ENCODE measurements at regions not wholly inside any gene's neighbourhood (a gene's known extent, or its start where the extent isn't known, plus 50 kb on each side); places are given as distances from the start of the nearest gene placed in this dataset.

GRCh38 chr11:131234221-131234620 is 136.2 kb upstream of the NTM start:
- 60% methylated on average over 15 of the region's 15 CpGs for WGBS (ENCODE audit: insufficient coverage, insufficient replicate concordance, low lambda C conversion rate, missing lambda C conversion rate)
- intact Hi-C loops (cut with micrococcal nuclease; ENCODE audit: unreplicated experiment) (no loop called here), in situ Hi-C loops (cut with MboI) (no loop called here)
- Histone ChIP-seq H3K36me3 (ENCODE audit: control insufficient read depth in 2 of 2, insufficient read depth in 2 of 2, low read length in 1 of 2) (no peaks in the 10 kb centered on the region), H3K27ac (ENCODE audit: control insufficient read depth, insufficient read depth) (no peak overlapping the region), H3K4me3 (no peak overlapping the region), H3K4me2 (ENCODE audit: control insufficient read depth, insufficient read depth) (no peak overlapping the region), H3K9ac (ENCODE audit: control insufficient read depth, insufficient read depth, low read length) (no peak overlapping the region), H3K4me1 (ENCODE audit: control insufficient read depth, insufficient read depth, low read length) (no peaks in the 10 kb centered on the region), H4K20me1 (ENCODE audit: control insufficient read depth, insufficient read depth) (no peaks in the 10 kb centered on the region), H3K9me3 (replicated peaks; ENCODE audit: control insufficient read depth, insufficient read depth, low read length) (no peaks in the 10 kb centered on the region; the same call in 2 of the 3 replicates), H2AFZ (ENCODE audit: control insufficient read depth, low read depth, low read length) (no peak overlapping the region), H3K79me2 (ENCODE audit: control insufficient read depth, insufficient read depth, low read length) (no peaks in the 10 kb centered on the region), H3K27me3 (replicated peaks in 1 of 2; ENCODE audit: control insufficient read depth in 2 of 2, insufficient read depth in 2 of 2, low read length in 1 of 2) (peaks cover 0 to 3% of the 10 kb centered on the region in 2 experiments; a peak in 1 of 4 replicates)
- SMC1A ChIA-PET (ENCODE audit: uncharacterized antibody, unreplicated experiment), result interaction anchor here (0.6 kb wide), 1 partner anchor 272 kb away, joined by 4 read pairs; no protein-coding TSS in a partner anchor
- BruUV-seq (replicated peaks), result no TSS peak
- CTCF ChIA-PET, result no interaction called here
- RAD21 ChIA-PET (ENCODE audit: unreplicated experiment), result no interaction called here
- TF ChIP-seq EGR1 (IDR thresholded peaks at IDR 0.05; ENCODE audit: borderline replicate concordance in 1 of 2, low read depth in 2 of 2, low read length in 2 of 2) (no peak), ATF7 (IDR thresholded peaks at IDR 0.05; ENCODE audit: low read depth) (no peak)
- FAIRE-seq (no peak), ATAC-seq (no peak), DNase-seq (ENCODE audit: low read depth, low spot score) (no peak)
- POLR2A ChIA-PET, result no interaction called here

- ChIA-PET CTCF (no interaction called here), POLR2A (no interaction called here), RAD21 (ENCODE audit: unreplicated experiment) (no interaction called here), SMC1A (ENCODE audit: uncharacterized antibody, unreplicated experiment) (no interaction called here)
- Histone ChIP-seq H3K4me3 (no peak overlapping the region), H3K36me3 (ENCODE audit: control insufficient read depth in 2 of 2, insufficient read depth in 2 of 2, low read length in 1 of 2) (no peaks in the 10 kb centered on the region), H3K79me2 (ENCODE audit: control insufficient read depth, insufficient read depth, low read length) (no peaks in the 10 kb centered on the region), H4K20me1 (ENCODE audit: control insufficient read depth, insufficient read depth) (no peaks in the 10 kb centered on the region), H3K9me3 (replicated peaks; ENCODE audit: control insufficient read depth, insufficient read depth, low read length) (no peaks in the 10 kb centered on the region), H3K4me1 (ENCODE audit: control insufficient read depth, insufficient read depth, low read length) (no peaks in the 10 kb centered on the region), H3K27me3 (replicated peaks in 1 of 2; ENCODE audit: control insufficient read depth in 2 of 2, insufficient read depth in 2 of 2, low read length in 1 of 2) (peaks cover 0 to 3% of the 10 kb centered on the region in 2 experiments; a peak in 1 of 4 replicates), H3K27ac (ENCODE audit: control insufficient read depth, insufficient read depth) (no peak overlapping the region), H2AFZ (ENCODE audit: control insufficient read depth, low read depth, low read length) (no peak overlapping the region), H3K9ac (ENCODE audit: control insufficient read depth, insufficient read depth, low read length) (no peak overlapping the region), H3K4me2 (ENCODE audit: control insufficient read depth, insufficient read depth) (no peak overlapping the region)
- no peak for DNase-seq (ENCODE audit: low read depth, low spot score)
- 25% methylated on average over 20 of the region's 20 CpGs for WGBS (ENCODE audit: insufficient coverage, insufficient replicate concordance, low lambda C conversion rate, missing lambda C conversion rate)
- in situ Hi-C loops (cut with MboI) (no loop called here), intact Hi-C loops (cut with micrococcal nuclease; ENCODE audit: unreplicated experiment) (no loop called here)
- no peak for FAIRE-seq
- no peak for ATAC-seq
- no TSS peak for BruUV-seq (replicated peaks)
- no peak for TF ChIP-seq BACH1 (IDR thresholded peaks at IDR 0.05; ENCODE audit: borderline replicate concordance)
- TF ChIP-seq E2F8 (IDR thresholded peaks at IDR 0.05; ENCODE audit: low read depth, partially characterized antibody), result no peak
- no peak for TF ChIP-seq ZBTB40 (IDR thresholded peaks at IDR 0.05; ENCODE audit: borderline replicate concordance)
- TF ChIP-seq FOXM1 (IDR thresholded peaks at IDR 0.05; ENCODE audit: low read depth, low read length), result no peak
Observed at GRCh38 chr11:131235328-131236298, 134.8 kb upstream of the NTM start.

All from GM12878 (cell line).